Left colon (tissue), 2 donors: ENCODE measurements at regions not wholly inside any gene's neighbourhood (a gene's known extent, or its start where the extent isn't known, plus 50 kb on each side); places are given as distances from the start of the nearest gene placed in this dataset.

Experiments used
- ATAC-seq: fragments of 200-7000 bp; cut with Tn5 transposase; one replicate; pipeline ENCODE4 v1.9.1; 2020; ENCODE audit warnings: mild to moderate bottlenecking, moderate library complexity
- DNase-seq, 2 donors: peaks; one replicate each; pipeline ENCODE4 v3.0.0-alpha.2; 2020
- intact Hi-C, 2 donors: fragments of 100-400 bp; cut with DNase I in 1 of 2; cut with micrococcal nuclease in 1 of 2; formaldehyde crosslinking; loops; one replicate each; pipeline versions ENCODE4 v1.11.2 to v1.14.0; 2022; cut with DNase I, micrococcal nuclease
- donor health status: DM: no; HTN: no; CAD: no.
- donor health status: DM: yes; HTN: yes; CAD: no.

DNA sequence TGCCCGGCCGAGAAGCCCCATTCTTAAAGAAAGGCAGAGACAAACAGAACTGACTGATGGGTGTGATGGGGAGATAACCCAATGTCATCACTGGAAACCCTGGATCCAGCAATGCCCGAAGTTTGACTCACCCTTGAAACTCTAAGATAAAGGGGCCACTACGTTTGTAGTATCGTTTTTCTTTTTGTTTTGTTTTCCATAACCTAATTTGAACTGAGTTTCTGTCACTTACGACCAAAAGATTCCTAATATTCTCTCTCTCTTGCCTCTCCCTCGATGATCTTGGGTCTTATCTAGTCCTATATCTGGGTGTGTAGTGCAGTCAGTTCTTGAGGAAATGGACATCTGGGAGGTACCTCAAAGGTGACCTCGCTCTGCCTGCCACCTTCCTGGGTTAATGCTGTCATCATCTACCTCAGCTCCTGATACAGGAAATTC is 57.8 kb upstream of the ID3 start:
- ATAC-seq (peak; percentile 24), DNase-seq (no peak)
- intact Hi-C loops = no loop called here

DNA sequence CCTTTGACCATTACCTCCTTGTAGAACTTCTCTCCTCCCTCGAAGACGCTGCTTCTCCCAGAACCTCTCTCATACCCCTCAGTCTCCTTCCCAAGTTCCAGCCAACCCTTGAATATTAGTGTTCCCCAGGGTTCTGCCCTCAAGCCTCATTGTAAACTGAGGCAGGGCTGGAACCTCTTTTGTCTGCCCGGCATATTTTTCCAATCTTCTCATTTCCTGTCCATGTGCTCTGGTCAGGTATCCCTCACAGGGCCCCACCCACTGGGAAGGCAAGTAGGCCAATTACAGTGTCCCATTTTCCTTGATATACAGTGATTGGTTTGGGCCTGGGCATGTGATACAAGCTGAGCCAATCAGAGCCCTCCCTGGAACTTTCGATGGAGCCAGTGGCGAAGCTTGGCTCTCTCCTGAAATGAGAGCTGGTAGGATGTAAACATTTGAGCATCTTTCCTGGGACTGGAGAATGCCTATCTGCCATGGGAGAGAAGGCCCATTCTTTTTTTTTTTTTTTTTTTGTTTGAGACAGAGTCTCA is 57.1 kb upstream of the ID3 start:
- ATAC-seq = no peak
- DNase-seq = no peak
- intact Hi-C loops = no loop called here

DNA sequence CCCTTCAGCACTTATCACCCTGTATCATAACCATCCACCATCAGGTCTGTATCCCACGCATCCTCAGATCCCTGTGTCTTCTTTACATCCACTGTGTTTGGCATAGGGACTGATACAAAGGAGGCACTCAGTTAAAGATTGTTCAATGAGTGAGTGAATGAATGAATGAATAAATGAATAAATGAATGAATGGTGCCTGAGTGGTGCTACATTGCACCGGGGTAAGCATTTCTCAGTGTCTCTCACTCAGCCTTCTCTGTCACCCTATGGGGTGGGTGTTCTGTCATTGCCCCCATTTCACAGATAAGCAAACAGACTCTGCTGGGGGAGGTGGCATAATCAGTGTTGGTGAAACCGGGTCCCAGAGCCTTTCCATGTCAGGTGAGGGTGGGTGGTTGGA is 56.6 kb upstream of the ID3 start:
- intact Hi-C loops = no loop called here
- DNase-seq (no peak), ATAC-seq (no peak)

DNA sequence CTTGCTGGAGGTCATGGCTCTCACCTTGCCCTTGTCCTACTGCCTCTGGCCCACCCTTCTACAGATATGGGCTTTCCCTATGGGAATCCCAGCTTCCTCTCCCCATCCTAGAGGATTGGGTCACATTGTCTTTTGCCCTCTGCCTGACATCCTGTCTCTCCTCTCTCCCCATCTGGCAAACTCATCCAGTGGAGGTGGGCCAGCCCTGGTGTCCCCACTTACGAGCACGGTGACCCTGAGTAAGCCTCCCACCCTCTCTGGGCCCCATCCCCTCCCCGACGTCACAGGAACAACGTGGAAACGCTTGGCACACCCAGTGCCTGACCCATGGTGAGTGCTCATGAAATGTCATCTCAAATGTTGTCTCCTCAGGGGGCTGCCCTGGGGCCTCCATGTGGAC is 56.1 kb upstream of the ID3 start:
- intact Hi-C loops = no loop called here
- DNase-seq (no peak), ATAC-seq (no peak)

DNA sequence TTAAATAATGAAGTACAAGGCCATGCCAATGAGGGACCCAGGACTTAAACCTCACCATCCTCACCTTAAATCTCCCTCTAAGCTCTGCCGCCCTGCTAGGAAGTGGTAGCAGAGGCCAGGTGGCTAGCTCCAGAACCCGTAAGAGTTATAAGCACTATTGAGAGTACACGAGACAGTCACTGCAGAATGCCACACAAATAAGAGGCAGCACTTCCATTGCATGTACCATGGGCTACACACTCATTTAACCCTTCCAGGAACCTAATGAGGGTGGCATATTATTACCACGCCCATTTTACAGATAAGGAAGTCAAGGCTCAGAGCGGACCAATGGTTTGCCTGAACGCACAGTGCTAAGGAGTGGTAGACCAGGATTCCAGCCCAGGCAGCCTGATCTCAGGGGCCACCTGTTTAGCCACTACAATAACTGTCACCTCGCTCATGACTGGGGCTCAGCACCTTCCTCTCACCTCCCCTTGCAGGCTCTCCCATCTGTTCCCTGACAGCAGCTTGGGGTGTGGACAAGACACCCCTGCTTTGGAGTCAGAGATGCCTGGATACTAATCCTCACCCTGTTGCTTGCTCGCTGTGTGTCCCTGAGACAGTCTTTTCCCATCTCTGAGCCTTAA is 54.8 kb upstream of the ID3 start:
- intact Hi-C loops = no loop called here
- no peak for ATAC-seq

DNA sequence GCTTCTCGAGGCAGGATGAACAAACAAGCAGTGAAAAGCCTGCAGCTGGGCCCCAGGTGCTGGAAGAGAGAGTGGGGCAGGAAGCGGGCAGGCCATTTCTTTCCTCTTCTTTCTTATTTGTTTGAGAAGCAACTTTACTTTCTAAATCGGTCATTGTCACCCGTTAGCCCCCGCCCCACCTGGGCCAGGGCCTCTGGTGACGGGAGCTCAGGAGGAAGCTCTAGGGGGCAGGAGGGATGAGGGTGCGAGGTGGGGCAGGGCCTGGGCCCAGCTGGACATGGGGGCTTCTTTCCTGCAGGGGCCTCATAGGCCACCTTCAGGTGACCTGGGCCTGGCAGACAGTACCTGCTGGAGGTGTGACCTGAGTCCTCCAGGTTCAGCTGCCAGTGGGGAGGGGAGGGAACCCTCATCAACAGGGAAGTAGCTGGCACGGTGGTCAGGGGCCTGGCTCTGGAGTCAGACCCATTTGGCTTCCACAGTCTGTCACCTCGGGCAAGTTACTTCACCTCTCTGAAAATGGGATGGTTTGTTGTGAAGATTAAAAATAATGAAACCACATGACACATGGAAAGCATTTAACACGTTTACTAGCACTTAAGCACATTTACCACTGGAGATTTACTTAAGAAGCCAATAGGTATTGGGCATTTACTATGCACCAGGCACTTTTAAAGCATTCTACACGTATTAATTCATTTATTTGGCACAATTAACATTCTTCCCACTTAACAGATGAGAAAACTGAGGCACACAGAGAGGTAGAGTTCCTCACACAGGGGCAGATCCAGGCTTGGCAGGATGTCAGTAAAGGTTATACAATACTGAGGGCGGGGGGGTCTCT is 54.1 kb upstream of the ID3 start:
- peak in 1 of 2 donors; percentile 44 for DNase-seq
- intact Hi-C loops = no loop called here
- no peak for ATAC-seq

More for the DNA sequence above, 54.8 kb upstream of the ID3 start:
- no peak for DNase-seq

DNA sequence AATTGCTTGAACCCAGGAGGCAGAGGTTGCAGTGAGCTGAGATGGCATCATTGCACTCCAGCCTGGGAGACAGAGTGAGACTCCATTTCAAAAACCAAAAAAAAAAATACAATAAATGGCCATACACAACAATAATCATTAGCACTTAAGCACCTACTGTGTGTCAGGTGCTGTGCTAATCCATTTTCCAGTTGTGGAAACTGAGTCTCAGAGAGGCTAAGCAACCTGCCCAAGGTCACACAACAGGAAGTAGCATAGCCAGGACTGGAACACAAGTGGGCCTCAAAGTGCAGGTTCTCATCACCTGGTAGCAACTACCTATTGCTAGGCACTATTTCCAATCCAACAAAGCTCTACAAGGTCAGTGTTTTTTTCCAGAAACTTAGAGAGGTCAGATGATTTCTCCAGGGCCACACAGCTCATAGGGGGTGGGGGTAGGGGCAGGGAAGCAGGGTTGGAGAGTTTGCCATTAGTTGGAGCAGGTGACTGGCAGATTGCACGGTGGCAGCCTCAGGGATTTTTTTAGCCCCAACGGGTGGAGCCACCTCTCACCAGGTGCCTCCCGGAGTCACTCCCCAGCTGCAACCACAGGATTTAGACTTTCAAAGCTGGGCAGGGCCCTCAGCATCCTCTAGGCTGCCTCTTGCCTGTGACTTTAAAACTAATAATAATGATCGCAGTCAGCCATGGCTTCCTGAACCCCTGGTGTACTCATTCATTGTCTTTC is 52.5 kb upstream of the ID3 start:
- ATAC-seq (no peak), DNase-seq (no peak)
- intact Hi-C loops = no loop called here

DNA sequence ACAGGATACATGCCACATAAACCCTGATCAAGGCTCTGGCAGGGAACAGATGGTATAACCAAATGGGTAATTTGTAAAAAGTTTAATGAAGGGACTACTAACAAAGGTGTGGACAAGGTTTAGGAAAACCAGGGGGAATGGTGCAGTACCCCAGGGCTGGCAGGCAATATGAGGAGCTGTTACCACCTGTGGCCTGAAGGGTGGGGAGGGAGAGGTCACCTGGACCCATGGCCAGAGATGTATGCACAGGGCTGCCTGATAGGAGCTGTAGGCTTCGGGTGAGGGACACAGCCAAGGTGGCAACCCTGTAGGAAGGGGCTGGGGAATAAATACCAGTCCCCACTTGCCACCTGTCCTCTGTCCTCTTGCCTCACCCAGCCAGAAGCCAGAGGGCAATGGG is 51.4 kb upstream of the ID3 start:
- DNase-seq = no peak
- intact Hi-C loops = no loop called here
- ATAC-seq = no peak

DNA sequence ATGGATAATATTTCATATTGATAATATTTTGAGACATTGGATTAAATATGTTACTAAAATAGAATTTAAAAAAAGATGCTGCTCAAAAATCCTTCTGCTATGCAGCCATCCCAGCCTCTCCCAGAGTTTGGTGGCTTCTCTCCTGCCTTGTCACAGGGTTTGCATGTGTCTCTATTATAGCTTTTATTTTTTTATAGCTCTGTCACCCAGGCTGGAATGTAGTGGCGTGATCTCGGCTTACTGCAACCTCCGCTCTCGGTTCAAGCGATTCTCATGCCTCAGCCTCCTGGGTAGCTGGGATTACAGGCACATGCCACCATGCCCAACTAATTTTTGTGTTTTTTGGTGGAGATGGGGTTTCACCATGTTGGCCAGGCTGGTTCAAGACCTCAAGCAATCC is 50.7 kb upstream of the ID3 start:
- intact Hi-C loops = no loop called here
- ATAC-seq = peak; percentile 45
- DNase-seq = no peak
